ENCODE measurements at regions not wholly inside any gene's neighbourhood (a gene's known extent, or its start where the extent isn't known, plus 50 kb on each side); places are given as distances from the start of the nearest gene placed in this dataset.

GRCh38 chr10:52875336-52875735, 102.8 kb upstream of the MBL2 start:
- Histone ChIP-seq H3K4me1 (replicated peaks; ENCODE audit: insufficient read depth) (no peaks in the 10 kb centered on the region), H3K27ac (no peak overlapping the region), H3K4me3 (no peak overlapping the region), H2AFZ (no peak overlapping the region), H3K4me2 (no peak overlapping the region), H3K36me3 (ENCODE audit: low read depth) (no peaks in the 10 kb centered on the region), H3K79me2 (ENCODE audit: low read depth) (no peaks in the 10 kb centered on the region), H3K9me2 (ENCODE audit: insufficient read depth) (no peaks in the 10 kb centered on the region), H3K9me3 (ENCODE audit: insufficient read depth, low read depth) (no peaks in the 10 kb centered on the region), H4K20me1 (ENCODE audit: insufficient read depth) (no peaks in the 10 kb centered on the region), H3K27me3 (ENCODE audit: insufficient read depth, low read depth) (no peaks in the 10 kb centered on the region), H3F3A (ENCODE audit: insufficient read depth, low read depth) (no peaks in the 10 kb centered on the region)
- intact Hi-C loops (cut with micrococcal nuclease; ENCODE audit: unreplicated experiment) = no loop called here
- CTCF ChIA-PET = no interaction called here
- no TSS peak for BruUV-seq (replicated peaks)
- POLR2A ChIA-PET (ENCODE audit: unreplicated experiment) = no interaction called here
- no peak for DNase-seq
- no peak for TF ChIP-seq EZH2 (IDR thresholded peaks at IDR 0.05; ENCODE audit: low read depth)
- no peak for TF ChIP-seq CTCF (conservative IDR thresholded peaks at IDR 0.05)

- ChIA-PET POLR2A (ENCODE audit: unreplicated experiment) (no interaction called here), CTCF (no interaction called here)
- no peak overlapping the region for H2AFZ ChIP-seq
- H3K9me3 ChIP-seq (ENCODE audit: insufficient read depth, low read depth) = no peaks in the 10 kb centered on the region
- no peaks in the 10 kb centered on the region for H3K36me3 ChIP-seq (ENCODE audit: low read depth)
- TF ChIP-seq CTCF (conservative IDR thresholded peaks at IDR 0.05) (no peak), EZH2 (IDR thresholded peaks at IDR 0.05; ENCODE audit: low read depth) (no peak)
- no TSS peak for BruUV-seq (replicated peaks)
- no peak overlapping the region for H3K4me2 ChIP-seq
- DNase-seq = no peak
- no peaks in the 10 kb centered on the region for H3K9me2 ChIP-seq (ENCODE audit: insufficient read depth)
- intact Hi-C loops (cut with micrococcal nuclease; ENCODE audit: unreplicated experiment) = no loop called here
- no peak overlapping the region for H3K27ac ChIP-seq
- no peaks in the 10 kb centered on the region for H3K27me3 ChIP-seq (ENCODE audit: insufficient read depth, low read depth)
- no peaks in the 10 kb centered on the region for H3K4me1 ChIP-seq (replicated peaks; ENCODE audit: insufficient read depth)
- no peaks in the 10 kb centered on the region for H3F3A ChIP-seq (ENCODE audit: insufficient read depth, low read depth)
- H3K4me3 ChIP-seq = no peak overlapping the region
- no peaks in the 10 kb centered on the region for H3K79me2 ChIP-seq (ENCODE audit: low read depth)
- no peaks in the 10 kb centered on the region for H4K20me1 ChIP-seq (ENCODE audit: insufficient read depth)
Observed at GRCh38 chr10:52874581-52874980, 102.0 kb upstream of the MBL2 start.

GRCh38 chr10:52871191-52871843, 98.7 kb upstream of the MBL2 start:
- H3K9me3 ChIP-seq (ENCODE audit: insufficient read depth, low read depth) = no peaks in the 10 kb centered on the region
- H3K27ac ChIP-seq = no peak overlapping the region
- no peak overlapping the region for H3K4me2 ChIP-seq
- ChIA-PET POLR2A (ENCODE audit: unreplicated experiment) (no interaction called here), CTCF (no interaction called here)
- H3K79me2 ChIP-seq (ENCODE audit: low read depth) = no peaks in the 10 kb centered on the region
- no peaks in the 10 kb centered on the region for H4K20me1 ChIP-seq (ENCODE audit: insufficient read depth)
- no peaks in the 10 kb centered on the region for H3K4me1 ChIP-seq (replicated peaks; ENCODE audit: insufficient read depth)
- no peak for DNase-seq
- no peaks in the 10 kb centered on the region for H3K27me3 ChIP-seq (ENCODE audit: insufficient read depth, low read depth)
- H3K36me3 ChIP-seq (ENCODE audit: low read depth) = no peaks in the 10 kb centered on the region
- H3K9me2 ChIP-seq (ENCODE audit: insufficient read depth) = no peaks in the 10 kb centered on the region
- intact Hi-C loops (cut with micrococcal nuclease; ENCODE audit: unreplicated experiment) = no loop called here
- no peaks in the 10 kb centered on the region for H3F3A ChIP-seq (ENCODE audit: insufficient read depth, low read depth)
- H3K4me3 ChIP-seq = no peak overlapping the region
- TF ChIP-seq CTCF (conservative IDR thresholded peaks at IDR 0.05) (no peak), EZH2 (IDR thresholded peaks at IDR 0.05; ENCODE audit: low read depth) (no peak)
- H2AFZ ChIP-seq = no peak overlapping the region
- BruUV-seq (replicated peaks) = no TSS peak
